ENCODE measurements at regions not wholly inside any gene's neighbourhood (a gene's known extent, or its start where the extent isn't known, plus 50 kb on each side); places are given as distances from the start of the nearest gene placed in this dataset.
"Not testable (repeated sequence)": the region's sequence is repeated elsewhere in the genome, so short reads cannot be mapped to it uniquely, and the experiment has no call there.

DNA sequence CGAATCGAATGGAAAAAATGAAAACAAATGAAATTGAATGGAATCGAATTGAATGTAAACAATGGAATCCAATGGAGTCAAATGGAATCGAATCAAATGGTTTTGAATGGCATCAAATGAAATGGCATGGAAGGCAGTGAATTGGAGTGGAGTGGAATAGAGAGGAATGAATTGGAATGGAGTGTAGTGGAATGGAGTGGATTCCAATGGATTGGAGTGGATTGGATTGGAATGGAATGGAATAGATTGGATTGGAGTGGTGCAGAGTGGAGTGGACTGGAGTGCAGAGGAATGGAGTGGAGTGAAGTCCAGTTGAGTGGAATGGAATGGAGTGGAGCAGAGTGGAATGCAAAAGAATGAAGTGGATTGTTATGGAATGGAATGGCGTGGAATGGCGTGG is 1026.3 kb downstream of the CDY1 start:
- TF ChIP-seq, protein P1, sequence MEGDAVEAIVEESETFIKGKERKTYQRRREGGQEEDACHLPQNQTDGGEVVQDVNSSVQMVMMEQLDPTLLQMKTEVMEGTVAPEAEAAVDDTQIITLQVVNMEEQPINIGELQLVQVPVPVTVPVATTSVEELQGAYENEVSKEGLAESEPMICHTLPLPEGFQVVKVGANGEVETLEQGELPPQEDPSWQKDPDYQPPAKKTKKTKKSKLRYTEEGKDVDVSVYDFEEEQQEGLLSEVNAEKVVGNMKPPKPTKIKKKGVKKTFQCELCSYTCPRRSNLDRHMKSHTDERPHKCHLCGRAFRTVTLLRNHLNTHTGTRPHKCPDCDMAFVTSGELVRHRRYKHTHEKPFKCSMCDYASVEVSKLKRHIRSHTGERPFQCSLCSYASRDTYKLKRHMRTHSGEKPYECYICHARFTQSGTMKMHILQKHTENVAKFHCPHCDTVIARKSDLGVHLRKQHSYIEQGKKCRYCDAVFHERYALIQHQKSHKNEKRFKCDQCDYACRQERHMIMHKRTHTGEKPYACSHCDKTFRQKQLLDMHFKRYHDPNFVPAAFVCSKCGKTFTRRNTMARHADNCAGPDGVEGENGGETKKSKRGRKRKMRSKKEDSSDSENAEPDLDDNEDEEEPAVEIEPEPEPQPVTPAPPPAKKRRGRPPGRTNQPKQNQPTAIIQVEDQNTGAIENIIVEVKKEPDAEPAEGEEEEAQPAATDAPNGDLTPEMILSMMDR (IDR thresholded peaks at IDR 0.05) = not testable (repeated sequence)
- not testable (repeated sequence) for TF ChIP-seq POLR2A (IDR thresholded peaks at IDR 0.05)

Data from adrenal gland (tissue), 5 donors.